Uterus (tissue), 2 donors: ENCODE measurements at regions not wholly inside any gene's neighbourhood (a gene's known extent, or its start where the extent isn't known, plus 50 kb on each side); places are given as distances from the start of the nearest gene placed in this dataset.

Source experiments
- POLR2A ChIP-seq, 2 donors: fragments of 450-650 bp; IDR thresholded peaks; one replicate each; pipeline ENCODE4 v1.6.1; 2016; ENCODE audit warnings: antibody characterized with exemption in 2 of 2, mild to moderate bottlenecking in 1 of 2, moderate library complexity in 1 of 2
- TF ChIP-seq, protein P1 (sequence below), 4 experiments: fragments of 200-600 bp in 2 of 4; fragments of 450-650 bp in 2 of 4; sonication (generic) in 2 of 4; IDR thresholded peaks; one replicate each; pipeline ENCODE4 v1.5.1; 2016 to 2019; ENCODE audit warnings: antibody characterized with exemption in 4 of 4, mild to moderate bottlenecking in 2 of 4, moderate library complexity in 1 of 4

DNA sequence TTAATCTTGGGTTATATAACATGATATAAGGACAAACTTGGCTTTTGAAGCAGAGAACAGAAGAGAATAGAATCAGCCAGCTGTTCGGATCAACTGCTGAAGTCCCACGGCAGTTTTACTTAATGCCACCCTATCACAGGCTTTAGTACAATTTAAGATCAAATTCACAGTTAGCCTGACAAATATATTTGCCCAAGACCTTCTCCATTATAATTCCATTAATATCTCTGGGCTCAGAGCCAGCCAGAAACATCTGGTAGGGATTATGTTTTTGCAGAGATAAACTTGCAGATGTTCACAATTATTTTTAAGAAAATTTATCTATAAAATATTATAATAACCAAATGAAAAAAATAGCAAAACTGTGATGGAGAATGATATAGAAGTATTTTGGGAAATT lies 381.4 kb downstream of the RAD51AP2 start:
- TF ChIP-seq, protein P1, sequence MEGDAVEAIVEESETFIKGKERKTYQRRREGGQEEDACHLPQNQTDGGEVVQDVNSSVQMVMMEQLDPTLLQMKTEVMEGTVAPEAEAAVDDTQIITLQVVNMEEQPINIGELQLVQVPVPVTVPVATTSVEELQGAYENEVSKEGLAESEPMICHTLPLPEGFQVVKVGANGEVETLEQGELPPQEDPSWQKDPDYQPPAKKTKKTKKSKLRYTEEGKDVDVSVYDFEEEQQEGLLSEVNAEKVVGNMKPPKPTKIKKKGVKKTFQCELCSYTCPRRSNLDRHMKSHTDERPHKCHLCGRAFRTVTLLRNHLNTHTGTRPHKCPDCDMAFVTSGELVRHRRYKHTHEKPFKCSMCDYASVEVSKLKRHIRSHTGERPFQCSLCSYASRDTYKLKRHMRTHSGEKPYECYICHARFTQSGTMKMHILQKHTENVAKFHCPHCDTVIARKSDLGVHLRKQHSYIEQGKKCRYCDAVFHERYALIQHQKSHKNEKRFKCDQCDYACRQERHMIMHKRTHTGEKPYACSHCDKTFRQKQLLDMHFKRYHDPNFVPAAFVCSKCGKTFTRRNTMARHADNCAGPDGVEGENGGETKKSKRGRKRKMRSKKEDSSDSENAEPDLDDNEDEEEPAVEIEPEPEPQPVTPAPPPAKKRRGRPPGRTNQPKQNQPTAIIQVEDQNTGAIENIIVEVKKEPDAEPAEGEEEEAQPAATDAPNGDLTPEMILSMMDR (IDR thresholded peaks at IDR 0.05), result no peak
- no peak for TF ChIP-seq POLR2A (IDR thresholded peaks at IDR 0.05)
